ENCODE measurements at regions not wholly inside any gene's neighbourhood (a gene's known extent, or its start where the extent isn't known, plus 50 kb on each side); places are given as distances from the start of the nearest gene placed in this dataset.
"Not testable (repeated sequence)": the region's sequence is repeated elsewhere in the genome, so short reads cannot be mapped to it uniquely, and the experiment has no call there.

GRCh38 chr2:118791483-118791882, 56.0 kb downstream of the EN1 start:
- no peak for DNase-seq (ENCODE audit: low read depth in 2 of 2)

- DNase-seq (ENCODE audit: low read depth in 2 of 2) = no peak
Observed at GRCh38 chr2:118786746-118787145, 60.7 kb downstream of the EN1 start.

- DNase-seq (ENCODE audit: low read depth in 2 of 2) = no peak
Observed at GRCh38 chr2:118784860-118785259, 62.6 kb downstream of the EN1 start.

GRCh38 chr2:118779362-118779761, 68.1 kb downstream of the EN1 start:
- no peak for DNase-seq (ENCODE audit: low read depth in 2 of 2)

GRCh38 chr2:118774458-118775133, 72.9 kb downstream of the EN1 start:
- DNase-seq (ENCODE audit: low read depth in 2 of 2) = peak in 1 of 2 donors; percentile 2

GRCh38 chr2:118773826-118774225, 73.6 kb downstream of the EN1 start:
- DNase-seq (ENCODE audit: low read depth in 2 of 2) = no peak

- no peak for DNase-seq (ENCODE audit: low read depth in 2 of 2)
Observed at GRCh38 chr2:118772487-118773200, 74.8 kb downstream of the EN1 start.

GRCh38 chr2:118769707-118770400, 77.6 kb downstream of the EN1 start:
- no peak for DNase-seq (ENCODE audit: low read depth in 2 of 2)

- DNase-seq (ENCODE audit: low read depth in 2 of 2) = no peak
Observed at GRCh38 chr2:118766871-118767270, 80.6 kb downstream of the EN1 start.

- no peak for DNase-seq (ENCODE audit: low read depth in 2 of 2)
Observed at GRCh38 chr2:118764855-118765254, 82.6 kb downstream of the EN1 start.

- DNase-seq (ENCODE audit: low read depth in 2 of 2) = no peak
Observed at GRCh38 chr2:118763797-118764196, 83.7 kb downstream of the EN1 start.

GRCh38 chr2:118762290-118762689, 85.2 kb downstream of the EN1 start:
- DNase-seq (ENCODE audit: low read depth in 2 of 2) = no peak

- DNase-seq (ENCODE audit: low read depth in 2 of 2) = no peak
Observed at GRCh38 chr2:118761771-118762170, 85.7 kb downstream of the EN1 start.

- DNase-seq (ENCODE audit: low read depth in 2 of 2) = no peak
Observed at GRCh38 chr2:118755901-118756300, 91.5 kb downstream of the EN1 start.

GRCh38 chr2:118755384-118755783, 92.1 kb downstream of the EN1 start:
- DNase-seq (ENCODE audit: low read depth in 2 of 2) = no peak

- DNase-seq (ENCODE audit: low read depth in 2 of 2) = no peak
Observed at GRCh38 chr2:118752762-118753429, 94.6 kb downstream of the EN1 start.

GRCh38 chr2:118750959-118751565, 96.4 kb downstream of the EN1 start:
- DNase-seq (ENCODE audit: low read depth in 2 of 2) = no peak

- DNase-seq (ENCODE audit: low read depth in 2 of 2) = no peak
Observed at GRCh38 chr2:118748245-118748885, 99.1 kb downstream of the EN1 start.

GRCh38 chr2:118747637-118748036, 99.8 kb downstream of the EN1 start:
- no peak for DNase-seq (ENCODE audit: low read depth in 2 of 2)

GRCh38 chr2:118747066-118747465, 100.4 kb downstream of the EN1 start:
- no peak for DNase-seq (ENCODE audit: low read depth in 2 of 2)

GRCh38 chr2:118744682-118745181, 102.7 kb downstream of the EN1 start:
- not testable (repeated sequence) for DNase-seq (ENCODE audit: low read depth in 2 of 2)
